Urothelium cell line (cell line): ENCODE measurements at regions not wholly inside any gene's neighbourhood (a gene's known extent, or its start where the extent isn't known, plus 50 kb on each side); places are given as distances from the start of the nearest gene placed in this dataset.

Experiments
- DNase-seq: peaks from one replicate; pipeline ENCODE4 v3.0.0; 2011; ENCODE audit warnings: low spot score, mixed read lengths
- FAIRE-seq: peaks from 2 replicates; lab custom pipeline; 2011; peaks lifted over from hg19 to GRCh38; lab: Jason Lieb, UNC

DNA sequence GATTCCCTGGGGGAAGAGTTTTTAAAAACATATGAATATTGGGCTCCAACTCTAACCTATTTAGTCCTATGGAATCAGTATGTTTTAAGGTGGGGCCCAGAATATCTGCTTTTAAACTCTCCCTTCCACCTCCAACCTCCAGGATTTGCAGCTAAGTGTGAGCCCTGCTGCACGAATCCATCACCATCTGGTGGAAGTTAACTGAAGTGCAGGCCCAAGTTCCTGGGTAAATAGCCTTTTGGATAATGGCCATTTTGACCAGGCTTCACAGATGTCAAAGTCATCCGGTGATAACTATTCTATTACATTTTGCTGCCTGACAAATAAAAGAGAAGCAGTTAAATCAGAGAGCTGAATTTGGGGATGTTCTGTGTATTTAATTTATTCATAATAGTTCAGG is 58.1 kb upstream of the RMST start:
- FAIRE-seq (no peak), DNase-seq (peak; percentile 39)

GRCh38 chr12:97408363-97408762 is 54.2 kb upstream of the RMST start:
- DNase-seq: no peak
- no peak for FAIRE-seq

GRCh38 chr12:97411341-97411740 is 51.3 kb upstream of the RMST start:
- DNase-seq: no peak
- no peak for FAIRE-seq
